OCI-LY1 (cell line): ENCODE measurements at regions not wholly inside any gene's neighbourhood (a gene's known extent, or its start where the extent isn't known, plus 50 kb on each side); places are given as distances from the start of the nearest gene placed in this dataset.

Source experiments
- CTCF ChIP-seq: fragments of 200-600 bp; sonication (generic), shearing (Covaris generic); IDR thresholded peaks from 2 replicates; pipeline ENCODE4 v1.5.1; 2017; ENCODE audit warnings: mild to moderate bottlenecking, antibody characterized with exemption, low read length, moderate library complexity, mixed read lengths
- EZH2 ChIP-seq: fragments of 200-600 bp; sonication (generic), shearing (Covaris generic); IDR thresholded peaks from 2 replicates; pipeline ENCODE4 v1.8.0; 2017; ENCODE audit warnings: borderline replicate concordance, mixed run types, mild to moderate bottlenecking, antibody characterized with exemption, low read length, moderate library complexity, mixed read lengths

- no peak for TF ChIP-seq CTCF
- TF ChIP-seq EZH2: no peak
Measured at GRCh38 chr2:54364409-54364808, 91.7 kb upstream of the SPTBN1 start.
